ENCODE measurements at regions not wholly inside any gene's neighbourhood (a gene's known extent, or its start where the extent isn't known, plus 50 kb on each side); places are given as distances from the start of the nearest gene placed in this dataset.

DNA sequence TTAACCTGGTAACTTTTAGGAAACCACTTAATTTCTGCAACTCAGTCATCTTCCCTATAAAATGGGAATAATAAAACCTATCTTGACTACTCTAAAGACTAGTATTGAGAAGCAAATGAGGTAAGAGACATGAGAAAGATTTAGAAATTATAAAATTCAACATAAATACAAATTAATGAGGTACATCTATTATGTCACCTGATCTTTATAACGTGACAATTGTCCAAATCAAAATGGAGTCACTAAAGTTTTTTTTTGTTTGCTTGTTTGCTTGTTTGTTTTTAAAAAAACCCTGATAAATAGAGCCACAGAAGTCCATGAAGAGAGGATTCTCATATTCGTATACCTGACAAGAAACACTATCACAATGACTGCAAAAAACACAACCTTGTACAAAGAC lies 242.8 kb downstream of the LRRN1 start:
- Mint-ChIP-seq H3K27me3 (no peaks in the 10 kb centered on the region), H3K4me3 (no peak overlapping the region), H3K4me1 (ENCODE audit: low read depth in 2 of 2) (no peaks in the 10 kb centered on the region), H3K27ac (no peak overlapping the region), H3K36me3 (ENCODE audit: insufficient read depth) (peaks cover 4% of the 10 kb centered on the region), H3K9me3 (no peaks in the 10 kb centered on the region)
- DNase-seq = no peak
- ATAC-seq (replicated peaks) = no peak

DNA sequence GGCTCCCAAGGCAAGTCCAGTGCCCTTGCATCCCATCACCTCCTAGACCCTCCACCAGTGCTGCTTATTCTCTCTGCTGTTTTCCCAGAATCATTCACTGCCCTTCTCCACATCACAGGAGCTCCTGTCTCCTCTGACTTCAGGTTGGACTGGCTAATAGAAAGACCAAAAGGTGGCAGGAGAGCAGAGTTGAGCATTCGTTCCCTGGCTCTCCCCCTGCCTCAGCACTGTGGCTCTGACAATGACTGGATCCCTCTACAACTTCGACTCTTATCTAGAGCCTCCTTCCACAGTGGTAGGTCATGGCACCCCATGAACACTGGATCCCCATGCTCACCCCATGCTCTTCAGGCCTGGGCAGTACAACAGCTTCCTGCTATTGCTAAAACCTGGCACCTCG lies 243.6 kb downstream of the LRRN1 start:
- Mint-ChIP-seq H3K27ac (no peak overlapping the region), H3K4me1 (ENCODE audit: low read depth in 2 of 2) (no peaks in the 10 kb centered on the region), H3K9me3 (no peaks in the 10 kb centered on the region), H3K36me3 (ENCODE audit: insufficient read depth) (peaks cover 4% of the 10 kb centered on the region), H3K4me3 (no peak overlapping the region), H3K27me3 (no peaks in the 10 kb centered on the region)
- DNase-seq (no peak), ATAC-seq (replicated peaks) (no peak)

- Mint-ChIP-seq H3K27ac (no peak overlapping the region), H3K4me3 (no peak overlapping the region), H3K4me1 (ENCODE audit: low read depth in 2 of 2) (no peaks in the 10 kb centered on the region), H3K36me3 (ENCODE audit: insufficient read depth) (no peaks in the 10 kb centered on the region), H3K9me3 (no peaks in the 10 kb centered on the region), H3K27me3 (no peaks in the 10 kb centered on the region)
- DNase-seq = no peak
- no peak for ATAC-seq (replicated peaks)
Observed at GRCh38 chr3:4043867-4044575, 244.8 kb downstream of the LRRN1 start.

DNA sequence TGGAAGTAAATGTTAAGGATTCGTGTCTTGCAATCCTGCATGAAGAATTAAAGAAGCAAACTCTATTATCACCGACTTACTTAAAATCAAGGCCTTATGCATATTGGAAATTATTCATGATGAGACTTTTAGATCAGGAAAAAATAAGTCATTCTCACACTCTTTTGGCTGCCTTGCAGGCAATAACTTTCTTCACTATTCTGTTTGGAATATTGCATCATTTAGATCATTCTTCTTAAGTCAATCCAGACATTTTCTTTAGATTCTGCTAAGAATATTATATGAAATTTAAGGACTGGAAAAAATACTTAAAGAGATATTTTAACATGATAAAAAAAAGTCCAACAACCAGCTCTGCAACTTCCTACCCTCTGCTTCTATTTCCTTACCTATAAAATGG lies 245.4 kb downstream of the LRRN1 start:
- Mint-ChIP-seq H3K9me3 (no peaks in the 10 kb centered on the region), H3K27ac (no peak overlapping the region), H3K27me3 (no peaks in the 10 kb centered on the region), H3K4me3 (no peak overlapping the region), H3K36me3 (ENCODE audit: insufficient read depth) (no peaks in the 10 kb centered on the region), H3K4me1 (ENCODE audit: low read depth in 2 of 2) (no peaks in the 10 kb centered on the region)
- ATAC-seq (replicated peaks) (no peak), DNase-seq (no peak)

GRCh38 chr3:4045756-4046155 lies 246.5 kb downstream of the LRRN1 start:
- Mint-ChIP-seq H3K36me3 (ENCODE audit: insufficient read depth) (no peaks in the 10 kb centered on the region), H3K4me1 (ENCODE audit: low read depth in 2 of 2) (no peaks in the 10 kb centered on the region), H3K4me3 (no peak overlapping the region), H3K27me3 (no peaks in the 10 kb centered on the region), H3K9me3 (no peaks in the 10 kb centered on the region), H3K27ac (no peak overlapping the region)
- ATAC-seq (replicated peaks) (no peak), DNase-seq (no peak)

- Mint-ChIP-seq H3K4me3 (no peak overlapping the region), H3K4me1 (ENCODE audit: low read depth in 2 of 2) (no peaks in the 10 kb centered on the region), H3K9me3 (no peaks in the 10 kb centered on the region), H3K27me3 (no peaks in the 10 kb centered on the region), H3K27ac (no peak overlapping the region), H3K36me3 (ENCODE audit: insufficient read depth) (no peaks in the 10 kb centered on the region)
- ATAC-seq (replicated peaks) (no peak), DNase-seq (no peak)
Observed at GRCh38 chr3:4047366-4047765, 248.1 kb downstream of the LRRN1 start.

DNA sequence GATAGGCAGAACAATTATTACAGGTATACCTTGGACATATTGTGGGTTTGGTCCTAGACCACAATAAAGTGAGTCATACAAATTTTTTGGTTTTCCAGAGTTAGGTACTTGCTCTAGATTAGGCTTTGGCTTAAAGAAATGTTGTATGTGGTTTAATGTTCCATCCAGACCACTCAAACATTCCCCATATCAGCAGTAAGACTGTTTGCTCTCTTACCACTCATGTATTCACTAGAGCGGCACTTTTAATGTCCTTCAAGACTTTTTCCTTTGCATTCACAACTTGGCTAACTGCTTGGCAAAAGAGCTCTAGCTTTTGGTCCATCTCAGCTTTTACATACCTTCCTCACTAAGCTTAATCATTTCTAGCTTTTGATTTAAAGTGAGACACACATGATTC lies 250.5 kb upstream of the SETMAR start:
- no peaks in the 10 kb centered on the region for H3K4me1 Mint-ChIP-seq (ENCODE audit: low read depth in 2 of 2)
- peaks cover 0 to 3% of the 10 kb centered on the region in 2 donors for H3K9me3 Mint-ChIP-seq
- no peaks in the 10 kb centered on the region for H3K27me3 Mint-ChIP-seq
- no peak for ATAC-seq (replicated peaks)
- H3K36me3 Mint-ChIP-seq (ENCODE audit: insufficient read depth) = no peaks in the 10 kb centered on the region
- no peak for DNase-seq
- no peak overlapping the region for H3K4me3 Mint-ChIP-seq
- no peak overlapping the region for H3K27ac Mint-ChIP-seq

GRCh38 chr3:4053975-4054374 lies 249.2 kb upstream of the SETMAR start:
- DNase-seq (no peak), ATAC-seq (replicated peaks) (no peak)
- Mint-ChIP-seq H3K36me3 (ENCODE audit: insufficient read depth) (no peaks in the 10 kb centered on the region), H3K4me3 (no peak overlapping the region), H3K9me3 (peaks cover 0 to 3% of the 10 kb centered on the region in 2 donors), H3K4me1 (ENCODE audit: low read depth in 2 of 2) (no peaks in the 10 kb centered on the region), H3K27ac (no peak overlapping the region), H3K27me3 (no peaks in the 10 kb centered on the region)

DNA sequence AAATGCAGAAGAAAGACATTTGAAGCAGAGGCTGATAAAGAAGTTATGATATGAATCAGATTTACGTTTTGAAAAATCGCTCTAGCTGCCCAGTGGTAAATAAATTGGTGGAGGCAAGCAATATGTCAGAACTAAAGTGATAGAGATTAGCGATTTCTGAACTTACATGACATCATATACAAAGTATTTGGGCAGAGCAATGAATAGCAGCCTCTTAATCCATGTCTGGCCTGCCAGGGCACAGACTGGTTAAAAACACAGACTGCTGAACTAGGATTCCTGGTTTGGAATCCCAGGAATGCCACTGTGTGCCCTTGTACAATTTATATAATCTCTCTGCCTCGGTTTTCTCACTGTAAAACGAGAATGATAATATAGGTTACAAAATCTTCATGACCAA lies 243.1 kb upstream of the SETMAR start:
- DNase-seq (no peak), ATAC-seq (replicated peaks) (no peak)
- H3K27me3 Mint-ChIP-seq = no peaks in the 10 kb centered on the region
- no peaks in the 10 kb centered on the region for H3K4me1 Mint-ChIP-seq (ENCODE audit: low read depth in 2 of 2)
- no peak overlapping the region for H3K27ac Mint-ChIP-seq
- H3K36me3 Mint-ChIP-seq (ENCODE audit: insufficient read depth) = no peaks in the 10 kb centered on the region
- H3K9me3 Mint-ChIP-seq = peaks cover 0 to 5% of the 10 kb centered on the region in 2 donors
- no peak overlapping the region for H3K4me3 Mint-ChIP-seq

DNA sequence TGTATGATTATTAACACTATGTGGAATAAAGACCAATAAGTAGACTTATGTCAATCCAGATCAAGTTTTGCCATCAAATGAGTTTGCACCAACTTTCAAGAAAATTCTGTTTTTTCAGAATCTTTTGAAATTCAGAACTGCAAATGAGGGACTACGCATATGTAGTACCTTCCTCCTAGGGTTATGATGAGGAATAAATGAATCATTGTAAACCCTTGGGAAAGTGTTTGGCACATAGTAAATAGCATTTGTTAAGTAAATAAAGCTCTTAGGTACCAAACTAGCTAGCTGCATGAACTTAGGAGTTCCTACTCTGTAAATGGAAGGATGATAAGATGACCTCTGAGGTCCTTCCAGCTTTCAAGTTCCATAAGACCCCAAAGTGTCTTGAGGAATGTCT lies 242.6 kb upstream of the SETMAR start:
- Mint-ChIP-seq H3K27ac (no peak overlapping the region), H3K4me3 (no peak overlapping the region), H3K4me1 (ENCODE audit: low read depth in 2 of 2) (no peaks in the 10 kb centered on the region), H3K27me3 (no peaks in the 10 kb centered on the region), H3K9me3 (peaks cover 0 to 5% of the 10 kb centered on the region in 2 donors), H3K36me3 (ENCODE audit: insufficient read depth) (no peaks in the 10 kb centered on the region)
- DNase-seq (no peak), ATAC-seq (replicated peaks) (no peak)

- H3K27me3 Mint-ChIP-seq = no peaks in the 10 kb centered on the region
- DNase-seq (no peak), ATAC-seq (replicated peaks) (no peak)
- H3K4me3 Mint-ChIP-seq = no peak overlapping the region
- H3K27ac Mint-ChIP-seq = no peak overlapping the region
- no peaks in the 10 kb centered on the region for H3K36me3 Mint-ChIP-seq (ENCODE audit: insufficient read depth)
- peaks cover 0 to 2% of the 10 kb centered on the region in 2 donors for H3K9me3 Mint-ChIP-seq
- no peaks in the 10 kb centered on the region for H3K4me1 Mint-ChIP-seq (ENCODE audit: low read depth in 2 of 2)
Observed at GRCh38 chr3:4061195-4061594, 242.0 kb upstream of the SETMAR start.

DNA sequence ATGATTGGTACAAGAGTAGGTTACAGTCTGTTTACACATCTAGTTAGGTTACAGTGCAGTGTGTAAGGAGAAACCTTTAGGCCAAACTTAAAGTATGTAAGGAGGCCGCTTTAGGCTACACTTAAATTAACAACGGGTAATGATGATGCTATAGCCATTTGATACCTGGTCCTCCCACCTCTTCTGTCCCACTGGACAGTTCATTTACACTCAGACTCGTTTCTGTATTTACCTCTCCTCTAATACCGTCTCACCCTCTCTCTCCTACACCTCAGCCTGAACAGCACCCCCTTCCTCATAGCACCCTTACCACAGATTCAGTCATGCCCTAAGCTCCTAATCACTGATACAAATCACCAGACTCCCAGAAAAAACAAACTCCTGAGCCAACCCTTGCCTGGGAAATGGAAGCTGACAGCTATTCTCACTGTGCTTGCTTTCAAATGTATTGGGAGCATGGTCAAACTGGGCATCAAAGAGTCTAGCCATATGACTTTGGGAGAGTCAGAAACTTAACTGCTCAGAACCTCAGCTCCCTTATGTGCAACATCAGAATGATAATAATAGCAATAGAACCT lies 241.3 kb upstream of the SETMAR start:
- Mint-ChIP-seq H3K4me1 (ENCODE audit: low read depth in 2 of 2) (no peaks in the 10 kb centered on the region), H3K9me3 (peaks cover 0 to 2% of the 10 kb centered on the region in 2 donors), H3K27ac (no peak overlapping the region), H3K27me3 (no peaks in the 10 kb centered on the region), H3K4me3 (no peak overlapping the region), H3K36me3 (ENCODE audit: insufficient read depth) (no peaks in the 10 kb centered on the region)
- no peak for DNase-seq
- ATAC-seq (replicated peaks) = no peak

GRCh38 chr3:4062621-4063020 lies 240.5 kb upstream of the SETMAR start:
- peaks cover 0 to 2% of the 10 kb centered on the region in 2 donors for H3K9me3 Mint-ChIP-seq
- no peak overlapping the region for H3K4me3 Mint-ChIP-seq
- H3K4me1 Mint-ChIP-seq (ENCODE audit: low read depth in 2 of 2) = no peaks in the 10 kb centered on the region
- H3K36me3 Mint-ChIP-seq (ENCODE audit: insufficient read depth) = no peaks in the 10 kb centered on the region
- no peak for DNase-seq
- H3K27ac Mint-ChIP-seq = no peak overlapping the region
- ATAC-seq (replicated peaks) = no peak
- H3K27me3 Mint-ChIP-seq = no peaks in the 10 kb centered on the region

- Mint-ChIP-seq H3K4me3 (no peak overlapping the region), H3K4me1 (ENCODE audit: low read depth in 2 of 2) (no peaks in the 10 kb centered on the region), H3K9me3 (peaks cover 0 to 2% of the 10 kb centered on the region in 2 donors), H3K27me3 (no peaks in the 10 kb centered on the region), H3K27ac (no peak overlapping the region), H3K36me3 (ENCODE audit: insufficient read depth) (peaks cover 3% of the 10 kb centered on the region)
- ATAC-seq (replicated peaks) (no peak), DNase-seq (no peak)
Observed at GRCh38 chr3:4063916-4064574, 239.1 kb upstream of the SETMAR start.
